ENCODE measurements at regions not wholly inside any gene's neighbourhood (a gene's known extent, or its start where the extent isn't known, plus 50 kb on each side); places are given as distances from the start of the nearest gene placed in this dataset.

DNA sequence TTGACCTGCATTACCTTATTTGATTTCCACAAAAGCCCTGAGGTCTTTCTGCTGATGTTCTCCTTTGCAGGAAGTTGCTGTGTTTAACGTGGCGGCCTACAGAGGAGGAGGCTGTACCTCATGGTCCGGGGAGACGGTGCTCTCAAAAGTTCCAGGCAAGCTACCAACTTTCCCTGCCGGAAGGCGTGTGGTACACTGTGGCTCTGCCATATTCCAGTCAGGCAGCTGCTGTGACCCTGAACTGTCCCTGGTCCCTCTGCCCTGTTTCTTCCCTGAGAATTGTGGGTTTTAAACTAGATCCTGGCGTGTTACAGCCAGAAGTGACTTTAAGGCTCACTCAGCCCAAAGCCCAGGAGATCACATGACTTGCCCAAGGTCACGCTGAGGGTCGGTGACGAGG lies 139.2 kb downstream of the TEX36 start:
- H3K4me3 ChIP-seq (ENCODE audit: low read depth, low read length) = no peak overlapping the region
- no peak for TF ChIP-seq CTCF (IDR thresholded peaks at IDR 0.05; ENCODE audit: low read depth, low read length)
- in situ Hi-C loops (cut with HindIII; ENCODE audit: low sequenced_read_pairs) = no loop called here

DNA sequence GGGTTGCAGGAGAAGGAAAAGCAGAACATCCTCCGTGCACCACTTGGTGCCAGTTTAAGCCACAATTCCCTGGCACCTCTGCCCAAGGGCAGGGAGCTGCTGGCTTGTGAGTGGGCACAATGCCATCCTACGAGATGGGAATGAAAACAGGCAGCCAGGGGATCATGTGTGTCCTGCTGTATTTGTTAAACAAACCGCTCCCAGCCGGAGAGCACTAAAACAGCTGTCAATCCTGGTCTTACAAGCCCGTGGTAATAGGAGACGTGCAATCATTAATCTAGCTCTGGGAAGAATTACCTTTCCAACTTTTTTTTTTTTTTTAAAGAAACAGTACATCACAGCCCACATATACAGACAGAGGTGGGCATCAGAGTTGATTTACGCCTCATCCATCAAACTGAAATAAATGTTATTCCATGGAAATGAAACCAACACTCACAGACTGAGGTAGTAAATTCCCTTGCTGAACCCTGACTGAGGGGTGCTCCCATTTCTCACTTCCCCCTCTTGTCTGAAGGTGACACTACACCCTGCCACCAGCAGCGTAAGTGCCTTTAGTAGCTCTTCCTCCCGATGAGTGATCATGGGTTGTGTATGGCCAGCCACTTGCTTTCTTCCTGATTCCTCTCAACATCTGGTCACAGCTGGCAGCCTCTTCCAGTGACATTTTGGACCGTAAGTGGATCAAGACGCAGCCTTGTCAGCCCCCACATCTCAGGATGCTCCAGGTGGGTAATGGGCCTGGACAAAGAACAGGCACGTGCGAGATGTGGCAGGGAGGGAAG lies 143.8 kb downstream of the TEX36 start:
- no peak overlapping the region for H3K4me3 ChIP-seq (ENCODE audit: low read depth, low read length)
- TF ChIP-seq CTCF (IDR thresholded peaks at IDR 0.05; ENCODE audit: low read depth, low read length) = no peak
- in situ Hi-C loops (cut with HindIII; ENCODE audit: low sequenced_read_pairs) = no loop called here
- DNase-seq (ENCODE audit: low read depth, low spot score) = no peak

More for the DNA sequence above, 139.2 kb downstream of the TEX36 start:
- DNase-seq (ENCODE audit: low read depth, low spot score) = no peak

GRCh38 chr10:125536236-125536635 lies 146.7 kb downstream of the TEX36 start:
- H3K4me3 ChIP-seq (ENCODE audit: low read depth, low read length) = no peak overlapping the region
- TF ChIP-seq CTCF (IDR thresholded peaks at IDR 0.05; ENCODE audit: low read depth, low read length) = no peak
- in situ Hi-C loops (cut with HindIII; ENCODE audit: low sequenced_read_pairs) = no loop called here
- DNase-seq (ENCODE audit: low read depth, low spot score) = no peak

GRCh38 chr10:125535559-125535958 lies 147.4 kb downstream of the TEX36 start:
- no peak for TF ChIP-seq CTCF (IDR thresholded peaks at IDR 0.05; ENCODE audit: low read depth, low read length)
- in situ Hi-C loops (cut with HindIII; ENCODE audit: low sequenced_read_pairs) = no loop called here
- H3K4me3 ChIP-seq (ENCODE audit: low read depth, low read length) = no peak overlapping the region
- DNase-seq (ENCODE audit: low read depth, low spot score) = no peak

- in situ Hi-C loops (cut with HindIII; ENCODE audit: low sequenced_read_pairs) = no loop called here
- DNase-seq (ENCODE audit: low read depth, low spot score) = no peak
- no peak overlapping the region for H3K4me3 ChIP-seq (ENCODE audit: low read depth, low read length)
- TF ChIP-seq CTCF (IDR thresholded peaks at IDR 0.05; ENCODE audit: low read depth, low read length) = no peak
These were observed 148.4 kb downstream of the TEX36 start for GRCh38 chr10:125534515-125534914.

DNA sequence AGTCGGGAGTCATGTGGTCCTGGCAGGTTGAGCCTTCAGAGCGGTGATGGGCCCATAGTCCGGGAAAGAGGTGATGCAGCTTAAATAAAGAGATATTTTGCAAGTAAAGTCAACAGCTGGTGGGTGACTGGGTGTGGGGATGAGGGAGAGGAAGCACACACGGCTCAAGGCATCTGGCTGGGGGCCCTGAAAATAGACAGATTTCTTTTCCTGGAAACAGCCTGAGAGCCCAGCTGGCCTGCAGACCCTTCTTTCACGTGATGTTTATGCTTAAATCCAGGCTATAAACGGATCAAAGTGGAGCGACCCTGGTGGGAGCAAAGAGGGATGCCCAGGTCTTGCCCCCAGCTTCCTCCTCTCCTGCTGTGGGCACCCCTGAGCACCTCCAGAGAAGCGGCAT lies 149.1 kb downstream of the TEX36 start:
- no peak for TF ChIP-seq CTCF (IDR thresholded peaks at IDR 0.05; ENCODE audit: low read depth, low read length)
- H3K4me3 ChIP-seq (ENCODE audit: low read depth, low read length) = no peak overlapping the region
- DNase-seq (ENCODE audit: low read depth, low spot score) = no peak
- in situ Hi-C loops (cut with HindIII; ENCODE audit: low sequenced_read_pairs) = no loop called here
